SU-DHL-6 (cell line): ENCODE measurements at regions not wholly inside any gene's neighbourhood (a gene's known extent, or its start where the extent isn't known, plus 50 kb on each side); places are given as distances from the start of the nearest gene placed in this dataset.

Source experiments
- H2AFZ ChIP-seq: fragments of 200-600 bp; sonication (generic); 2 replicates; pipeline ENCODE4 v1.6.1; 2014; ENCODE audit warnings: low read depth, mild to moderate bottlenecking, moderate library complexity, mixed read lengths, antibody characterized with exemption, low read length; ENCODE audit not compliant: severe bottlenecking
- H3F3A ChIP-seq: fragments of 200-600 bp; shearing (Covaris generic); 2 replicates; pipeline ENCODE4 v1.6.0; 2016; ENCODE audit warnings: antibody characterized with exemption, mild to moderate bottlenecking; ENCODE audit not compliant: insufficient read depth
- H3K27ac ChIP-seq: fragments of 200-600 bp; sonication (generic); 2 replicates; pipeline ENCODE4 v1.5.1; 2016; ENCODE audit warnings: low read depth, mild to moderate bottlenecking, low read length, moderate library complexity, mixed read lengths
- H3K27me3 ChIP-seq: fragments of 200-600 bp; sonication (generic), shearing (Covaris generic); 2 replicates; pipeline ENCODE4 v1.6.0; 2014; ENCODE audit warnings: mild to moderate bottlenecking, low read length
- H3K36me3 ChIP-seq: fragments of 200-600 bp; sonication (generic); 2 replicates; pipeline ENCODE4 v1.6.1; 2014; ENCODE audit warnings: mild to moderate bottlenecking, low read length, mixed read lengths
- H3K4me2 ChIP-seq: fragments of 300-600, 200-600 bp; shearing (Covaris generic), sonication (generic); 2 replicates; pipeline ENCODE4 v1.6.0; 2014; ENCODE audit warnings: low read length, low read depth, mild to moderate bottlenecking; ENCODE audit not compliant: poor library complexity, severe bottlenecking
- H3K4me3 ChIP-seq: fragments of 200-600 bp; sonication (generic); 2 replicates; pipeline ENCODE4 v1.5.1; 2014; ENCODE audit warnings: antibody characterized with exemption, low read length, mild to moderate bottlenecking, mixed read lengths; ENCODE audit not compliant: insufficient read depth, poor library complexity, severe bottlenecking
- H3K79me2 ChIP-seq: fragments of 200-600 bp; sonication (generic); 2 replicates; pipeline ENCODE4 v1.6.1; 2014; ENCODE audit warnings: mild to moderate bottlenecking, low read length, moderate library complexity; ENCODE audit not compliant: insufficient read depth
- H3K9ac ChIP-seq: fragments of 200-600 bp; sonication (generic); 2 replicates; pipeline ENCODE4 v1.7.0; 2014; ENCODE audit warnings: mild to moderate bottlenecking, low read length
- H3K9me2 ChIP-seq: fragments of 200-600 bp; sonication (generic); replicated peaks from 2 replicates; pipeline ENCODE4 v1.6.1; 2014; ENCODE audit warnings: low read length; ENCODE audit not compliant: insufficient read depth
- H3K9me3 ChIP-seq: fragments of 200-600 bp; sonication (generic); 2 replicates; pipeline ENCODE4 v1.6.1; 2014; ENCODE audit warnings: low read length, mixed read lengths; ENCODE audit not compliant: insufficient read depth
- H4K20me1 ChIP-seq: fragments of 200-600 bp; sonication (generic); 2 replicates; pipeline ENCODE4 v1.6.1; 2014; ENCODE audit warnings: low read depth, mild to moderate bottlenecking, antibody characterized with exemption, low read length, moderate library complexity, mixed read lengths
- EZH2phosphoT487 ChIP-seq: fragments of 200-600 bp; sonication (generic), shearing (Covaris generic); conservative IDR thresholded peaks from 2 replicates; pipeline ENCODE4 v1.6.1; 2018; ENCODE audit warnings: mild to moderate bottlenecking, antibody characterized with exemption, low read length, moderate library complexity, mixed read lengths
- TF ChIP-seq, protein P1 (sequence below): fragments of 200-600 bp; sonication (generic); IDR thresholded peaks from one replicate; pipeline ENCODE4 v1.5.1; 2017; ENCODE audit warnings: antibody characterized with exemption, mild to moderate bottlenecking, low read length, moderate library complexity; ENCODE audit not compliant: insufficient read depth, poor library complexity, severe bottlenecking

DNA sequence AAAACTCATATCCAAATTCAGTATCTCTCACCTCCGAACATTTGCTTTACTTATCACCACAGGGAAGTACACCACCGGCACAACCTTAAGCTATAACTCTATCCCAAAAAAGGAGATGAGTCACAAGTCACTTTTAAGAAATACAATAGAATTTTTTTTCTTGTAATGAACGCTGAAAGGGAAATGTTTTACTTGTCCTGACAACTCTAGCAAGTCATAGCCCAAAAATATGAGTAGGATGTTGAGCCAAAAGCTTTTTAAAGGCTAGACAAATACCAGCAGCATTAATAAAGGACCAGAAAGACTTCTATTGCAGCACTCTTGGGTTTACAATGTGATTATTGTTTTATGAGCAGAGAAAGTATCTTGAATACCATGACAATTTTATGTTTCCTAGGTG is 147.3 kb upstream of the FST start:
- Histone ChIP-seq H3K27ac (no peak overlapping the region), H4K20me1 (no peaks in the 10 kb centered on the region), H3K9me3 (no peaks in the 10 kb centered on the region), H3F3A (no peaks in the 10 kb centered on the region), H3K4me3 (no peak overlapping the region), H3K9me2 (no peaks in the 10 kb centered on the region), H3K9ac (no peak overlapping the region), H3K36me3 (no peaks in the 10 kb centered on the region), H3K4me2 (no peak overlapping the region), H2AFZ (no peak overlapping the region), H3K27me3 (no peaks in the 10 kb centered on the region), H3K79me2 (no peaks in the 10 kb centered on the region)
- TF ChIP-seq, protein P1, sequence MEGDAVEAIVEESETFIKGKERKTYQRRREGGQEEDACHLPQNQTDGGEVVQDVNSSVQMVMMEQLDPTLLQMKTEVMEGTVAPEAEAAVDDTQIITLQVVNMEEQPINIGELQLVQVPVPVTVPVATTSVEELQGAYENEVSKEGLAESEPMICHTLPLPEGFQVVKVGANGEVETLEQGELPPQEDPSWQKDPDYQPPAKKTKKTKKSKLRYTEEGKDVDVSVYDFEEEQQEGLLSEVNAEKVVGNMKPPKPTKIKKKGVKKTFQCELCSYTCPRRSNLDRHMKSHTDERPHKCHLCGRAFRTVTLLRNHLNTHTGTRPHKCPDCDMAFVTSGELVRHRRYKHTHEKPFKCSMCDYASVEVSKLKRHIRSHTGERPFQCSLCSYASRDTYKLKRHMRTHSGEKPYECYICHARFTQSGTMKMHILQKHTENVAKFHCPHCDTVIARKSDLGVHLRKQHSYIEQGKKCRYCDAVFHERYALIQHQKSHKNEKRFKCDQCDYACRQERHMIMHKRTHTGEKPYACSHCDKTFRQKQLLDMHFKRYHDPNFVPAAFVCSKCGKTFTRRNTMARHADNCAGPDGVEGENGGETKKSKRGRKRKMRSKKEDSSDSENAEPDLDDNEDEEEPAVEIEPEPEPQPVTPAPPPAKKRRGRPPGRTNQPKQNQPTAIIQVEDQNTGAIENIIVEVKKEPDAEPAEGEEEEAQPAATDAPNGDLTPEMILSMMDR: no peak
- TF ChIP-seq EZH2phosphoT487: no peak

GRCh38 chr5:53334431-53334941 is 145.9 kb upstream of the FST start:
- Histone ChIP-seq H2AFZ (no peak overlapping the region), H3K9me3 (no peaks in the 10 kb centered on the region), H3K9ac (no peak overlapping the region), H3K4me2 (no peak overlapping the region), H3K4me3 (no peak overlapping the region), H3K36me3 (no peaks in the 10 kb centered on the region), H4K20me1 (no peaks in the 10 kb centered on the region), H3K27me3 (no peaks in the 10 kb centered on the region), H3F3A (no peaks in the 10 kb centered on the region), H3K27ac (no peak overlapping the region), H3K9me2 (no peaks in the 10 kb centered on the region), H3K79me2 (no peaks in the 10 kb centered on the region)
- TF ChIP-seq, protein P1: no peak
- no peak for TF ChIP-seq EZH2phosphoT487

GRCh38 chr5:53335115-53335514 is 145.3 kb upstream of the FST start:
- Histone ChIP-seq H3K79me2 (no peaks in the 10 kb centered on the region), H3K27me3 (no peaks in the 10 kb centered on the region), H3K9me3 (no peaks in the 10 kb centered on the region), H3F3A (no peaks in the 10 kb centered on the region), H4K20me1 (no peaks in the 10 kb centered on the region), H3K27ac (no peak overlapping the region), H3K9ac (no peak overlapping the region), H3K4me2 (no peak overlapping the region), H3K4me3 (no peak overlapping the region), H3K36me3 (no peaks in the 10 kb centered on the region), H2AFZ (no peak overlapping the region), H3K9me2 (no peaks in the 10 kb centered on the region)
- TF ChIP-seq EZH2phosphoT487: no peak
- TF ChIP-seq, protein P1: no peak
